Stimulated activated CD4-positive, alpha-beta T cell treated with anti-CD3 and anti-CD28 coated beads, Interleukin-1b, Interleukin-23, amount 100 ng/mL, for 4 hours (primary cell): ENCODE measurements at regions not wholly inside any gene's neighbourhood (a gene's known extent, or its start where the extent isn't known, plus 50 kb on each side); places are given as distances from the start of the nearest gene placed in this dataset.

Experiments used
- DNase-seq, 2 donors: peaks; one replicate each; pipeline ENCODE4 v3.0.0-alpha.2; 2020; ENCODE audit warnings: low read depth in 2 of 2

DNA sequence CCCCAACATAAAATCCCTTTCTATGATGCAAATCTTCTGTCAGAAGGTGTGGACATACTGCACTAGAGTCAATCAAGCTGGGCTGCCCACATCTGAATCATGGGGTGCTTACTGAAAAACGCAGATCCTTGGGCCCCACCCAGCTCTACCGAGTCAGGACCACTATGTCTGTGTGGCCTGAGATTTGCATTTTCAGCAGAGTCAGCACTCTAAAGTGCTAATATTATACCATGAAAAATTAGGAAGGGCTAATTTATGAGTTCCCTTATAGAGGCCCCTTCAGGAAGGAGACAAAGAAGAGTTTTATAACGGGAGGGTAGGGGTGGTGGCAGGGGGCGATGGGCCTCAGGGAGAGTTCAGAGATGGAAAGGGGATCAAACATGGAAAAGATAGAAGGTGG is 163.3 kb upstream of the NABP1 start:
- no peak for DNase-seq

DNA sequence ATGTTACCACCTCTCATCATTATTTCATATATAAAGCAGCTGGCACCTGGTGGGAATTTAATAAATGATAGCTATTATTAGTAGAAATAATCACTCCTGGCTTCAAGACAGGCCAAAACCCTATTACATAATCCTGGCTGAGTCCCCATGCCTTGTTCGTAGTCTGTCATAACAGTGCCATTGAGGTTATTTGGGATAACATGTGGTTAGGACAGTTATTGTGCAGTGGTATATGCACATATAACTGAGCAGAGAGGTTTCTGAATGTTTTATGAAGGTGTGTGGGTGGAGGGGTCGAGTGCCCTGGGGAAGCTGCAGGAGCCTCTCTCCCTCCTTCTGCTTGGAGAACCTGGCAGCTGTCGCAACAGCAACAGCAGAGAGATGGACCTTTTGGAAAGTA is 162.4 kb upstream of the NABP1 start:
- DNase-seq = no peak

DNA sequence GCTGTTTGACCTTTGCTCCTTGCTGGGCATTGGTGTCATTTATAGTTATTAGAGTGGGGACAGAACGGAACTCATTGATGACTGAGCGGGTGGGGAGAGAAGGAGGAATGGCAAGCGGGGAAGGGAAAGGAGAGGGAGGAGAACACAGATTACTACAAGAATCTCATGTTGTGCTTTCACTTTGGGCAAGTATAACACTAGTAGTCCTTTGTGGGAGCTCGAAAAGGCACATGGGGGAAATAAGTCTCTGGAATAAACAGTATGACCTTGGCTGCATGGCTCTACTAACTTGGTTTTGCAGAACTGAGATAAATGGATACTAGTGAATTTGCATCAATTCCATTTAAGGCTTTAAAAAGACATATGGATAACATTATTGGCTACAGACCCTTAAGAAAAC is 161.7 kb upstream of the NABP1 start:
- no peak for DNase-seq

DNA sequence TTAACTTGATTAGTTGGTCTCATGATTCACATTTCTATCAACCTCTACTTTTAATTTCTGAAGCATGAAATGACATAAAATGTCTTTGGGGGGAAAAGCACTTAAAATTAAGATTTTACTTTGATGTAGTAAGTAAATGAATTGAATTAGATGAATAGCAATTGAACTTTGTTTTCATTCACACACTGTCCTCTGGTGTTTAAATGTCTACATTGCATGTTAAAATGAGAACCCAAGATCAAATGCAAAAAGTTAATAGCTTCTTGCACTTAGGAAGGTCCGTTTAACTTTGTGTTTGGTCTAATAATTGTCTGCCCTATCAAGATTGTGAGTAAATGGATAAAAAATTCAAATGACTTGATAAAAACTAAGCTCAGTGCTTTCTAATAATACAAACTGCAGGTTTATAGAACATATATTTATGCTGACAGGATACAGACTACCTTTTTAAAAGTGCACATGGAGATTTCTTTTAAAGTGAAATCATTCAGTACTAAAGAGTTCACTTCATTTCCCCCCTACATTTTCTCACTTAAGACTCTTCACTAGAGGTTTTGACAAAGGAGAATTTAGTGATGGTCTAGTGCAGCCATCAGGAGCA is 156.2 kb upstream of the NABP1 start:
- peak in 1 of 2 donors; percentile 8 for DNase-seq

DNA sequence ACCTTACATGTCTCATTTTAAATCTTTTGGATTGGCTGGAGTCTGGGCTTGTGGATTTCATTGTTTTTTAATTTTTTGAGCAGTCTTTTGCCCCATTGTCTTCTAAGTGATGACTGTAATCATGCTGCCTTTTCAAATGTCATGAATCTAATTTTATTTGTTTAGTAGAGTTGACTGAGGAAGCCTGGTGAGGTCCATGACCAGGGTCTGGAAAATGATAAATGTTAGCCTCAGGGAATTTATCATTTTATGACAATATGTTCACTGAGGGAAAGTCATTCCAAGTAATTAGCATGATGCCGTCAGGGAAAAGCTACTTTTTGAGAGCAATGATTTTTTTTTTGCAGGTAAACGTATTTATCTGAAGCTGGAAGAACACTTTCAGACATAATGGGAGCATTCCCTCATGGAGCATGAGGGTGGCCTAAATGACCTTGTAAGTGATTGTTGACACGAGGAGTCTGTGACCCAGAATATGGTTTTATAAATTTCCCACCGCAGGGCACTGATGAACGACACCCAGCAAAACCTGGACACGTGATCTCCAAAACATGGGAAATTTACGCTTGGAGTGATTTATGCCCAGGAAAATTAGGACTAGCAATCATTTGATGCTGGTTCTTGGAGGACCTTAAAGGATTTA is 155.3 kb upstream of the NABP1 start:
- no peak for DNase-seq

DNA sequence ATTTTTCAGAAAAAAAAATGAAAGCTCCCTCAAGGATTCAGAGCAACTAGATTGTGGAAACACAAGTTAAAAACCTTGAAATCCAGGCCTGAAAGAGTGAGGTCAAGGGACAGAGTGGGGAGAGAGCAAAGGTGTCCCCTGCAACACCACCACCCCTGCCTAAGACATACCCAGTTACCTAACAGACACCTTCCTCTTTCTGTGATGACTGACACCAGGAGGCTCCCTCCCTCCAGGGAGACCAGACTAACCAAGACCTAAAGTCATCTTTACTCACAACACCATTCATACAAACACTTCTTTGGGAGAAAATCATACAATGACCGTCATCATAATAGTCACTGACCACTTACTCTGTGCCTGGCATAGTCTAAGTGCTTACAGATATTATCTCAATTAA is 151.8 kb upstream of the NABP1 start:
- DNase-seq = no peak

DNA sequence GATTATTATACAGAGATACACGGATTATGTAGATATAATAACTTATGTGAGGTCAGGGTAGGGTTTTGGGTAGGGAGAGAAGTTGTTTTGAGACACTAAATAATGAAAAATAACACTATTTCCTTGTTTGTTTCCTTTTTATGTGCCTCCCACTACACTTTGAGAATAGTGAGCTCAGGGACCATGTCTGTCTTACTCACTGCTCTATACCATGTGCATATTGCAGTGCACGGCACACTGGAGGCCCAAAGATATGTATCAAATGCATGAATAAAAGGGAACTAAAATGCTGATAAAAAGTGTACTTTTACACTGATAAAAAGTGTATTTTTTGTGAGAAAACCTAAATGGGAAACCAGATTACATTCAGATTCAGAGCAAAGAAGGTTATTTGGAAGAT is 151.4 kb upstream of the NABP1 start:
- DNase-seq = no peak

DNA sequence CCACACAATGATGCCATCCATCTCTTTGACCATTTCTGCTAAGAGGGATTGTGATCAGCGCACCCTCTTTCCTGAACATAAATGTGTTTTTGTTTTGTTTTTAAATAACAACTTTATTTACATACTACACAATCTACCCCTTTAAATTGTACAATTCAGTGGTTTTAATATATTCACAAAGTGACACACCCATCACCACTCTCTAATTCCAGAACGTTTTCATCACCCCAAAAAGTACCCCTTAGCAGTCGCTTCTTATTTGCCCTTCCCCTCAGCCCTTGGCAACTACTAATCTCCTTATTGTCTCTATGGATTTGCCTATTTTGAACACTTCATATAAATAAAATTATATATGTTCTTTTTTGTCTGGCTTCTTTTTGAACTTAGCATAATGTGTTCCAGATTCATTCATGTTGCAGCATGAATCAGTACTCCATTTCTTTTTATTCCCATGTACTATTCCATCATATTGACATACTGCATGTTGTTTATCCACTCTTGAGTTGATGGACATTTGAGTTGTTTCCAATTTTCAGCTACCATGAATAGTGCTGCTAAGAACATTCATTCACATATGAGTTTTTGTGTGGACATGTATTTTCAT is 150.9 kb upstream of the NABP1 start:
- no peak for DNase-seq

DNA sequence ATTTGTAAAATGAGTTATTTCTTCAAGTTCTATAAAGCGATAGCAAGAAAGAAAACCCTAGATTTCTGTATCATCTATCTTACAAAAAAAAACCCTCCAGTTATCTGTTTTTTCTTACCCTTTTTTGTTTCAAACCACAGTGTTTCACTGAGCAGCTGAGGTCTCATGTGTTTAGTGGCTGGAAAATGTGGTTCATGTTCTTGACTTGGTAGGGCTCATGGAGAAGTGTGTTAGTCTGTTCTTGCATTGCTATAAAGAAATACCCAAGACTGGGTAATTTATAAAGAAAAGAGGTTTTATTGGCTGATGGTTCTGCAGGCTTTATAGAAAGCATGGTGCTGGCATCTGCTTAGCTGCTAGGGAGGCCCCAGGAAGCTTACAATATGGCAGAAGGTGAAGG is 147.3 kb upstream of the NABP1 start:
- no peak for DNase-seq

DNA sequence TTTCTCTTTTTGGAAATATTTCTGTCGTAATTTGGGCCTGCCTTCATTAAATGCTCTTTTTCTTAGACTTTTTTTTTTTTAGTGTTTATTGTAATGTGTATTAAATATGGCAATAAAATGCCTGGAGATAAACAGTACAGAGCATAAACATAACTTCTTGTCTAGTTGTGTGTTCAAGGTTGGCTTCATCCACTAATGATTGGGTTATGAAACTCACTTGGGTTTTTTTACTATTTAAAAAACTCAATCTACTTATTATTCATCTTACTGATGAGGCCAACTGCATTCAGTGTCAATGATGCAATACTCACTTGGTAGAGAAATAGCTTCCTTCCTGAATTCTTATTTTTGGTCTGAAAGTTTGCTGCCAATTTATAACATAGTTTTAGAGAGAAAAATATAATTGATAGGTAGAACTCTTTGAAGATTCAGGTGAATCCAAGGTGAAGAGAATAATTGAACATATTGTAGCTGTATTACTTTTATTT is 144.2 kb upstream of the NABP1 start:
- DNase-seq = no peak

DNA sequence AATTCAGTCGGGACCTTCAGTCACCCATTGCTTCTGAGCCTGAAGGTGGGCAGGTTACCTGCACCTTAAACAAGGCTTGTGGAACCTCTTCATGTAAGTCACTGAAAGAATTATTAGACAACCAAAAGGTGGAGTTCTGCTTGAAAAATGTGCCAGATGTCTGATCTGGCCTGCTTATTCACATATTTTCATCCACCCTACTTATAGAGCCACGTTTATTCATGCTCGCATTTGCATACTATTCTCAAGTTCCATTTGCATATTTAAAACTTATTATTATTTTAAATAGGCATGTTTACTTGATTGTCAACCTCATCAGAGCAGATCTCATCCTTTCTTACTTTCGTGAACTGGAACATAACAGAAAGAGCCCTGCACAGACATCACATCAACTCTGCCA is 140.0 kb upstream of the NABP1 start:
- DNase-seq = no peak

DNA sequence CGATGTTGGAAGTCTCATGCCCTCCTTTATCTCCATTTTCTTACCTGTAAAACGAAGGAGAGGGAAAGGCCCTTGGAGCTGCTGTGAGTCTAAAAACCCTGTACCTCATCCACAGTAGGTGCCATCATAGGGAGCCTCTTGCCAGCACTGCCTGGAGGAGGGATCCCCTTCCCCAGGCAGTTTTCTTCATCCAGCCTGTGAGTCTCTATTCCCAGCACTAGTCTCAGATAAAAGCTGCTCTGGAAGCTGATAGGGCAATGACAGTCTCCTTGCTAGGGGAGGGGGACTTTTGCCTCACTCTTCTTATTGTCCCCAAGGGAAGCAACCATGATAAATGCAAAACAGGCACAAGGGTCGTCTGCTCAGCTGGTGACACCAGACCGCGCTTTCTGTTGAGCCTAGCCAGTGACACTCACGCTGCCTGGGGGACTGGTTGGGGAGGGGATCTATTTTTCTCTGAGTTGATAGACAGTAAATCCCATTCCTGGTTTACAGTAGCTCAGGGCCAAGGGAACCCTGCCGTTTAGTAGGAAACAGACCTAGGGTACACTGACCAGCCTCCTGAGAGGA is 139.5 kb upstream of the NABP1 start:
- DNase-seq = no peak

DNA sequence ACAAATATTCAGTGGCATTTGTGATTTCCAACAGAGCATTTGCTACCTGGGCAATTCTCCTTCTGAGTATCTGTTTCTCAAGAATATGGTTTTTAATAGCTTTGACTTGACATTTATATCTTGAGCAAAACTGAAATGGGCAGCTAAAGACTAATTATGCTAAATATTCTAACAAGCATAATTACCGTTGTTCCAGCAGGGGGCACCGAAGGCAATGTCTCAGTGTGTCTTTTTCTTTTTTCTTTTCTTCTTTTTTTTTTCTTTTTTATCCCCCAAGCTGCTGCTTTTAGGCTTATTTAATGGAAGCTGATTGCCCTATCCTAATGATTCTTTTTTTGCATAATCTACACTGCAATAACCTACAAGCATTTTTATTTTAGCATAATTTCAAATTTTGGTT is 138.9 kb upstream of the NABP1 start:
- no peak for DNase-seq

DNA sequence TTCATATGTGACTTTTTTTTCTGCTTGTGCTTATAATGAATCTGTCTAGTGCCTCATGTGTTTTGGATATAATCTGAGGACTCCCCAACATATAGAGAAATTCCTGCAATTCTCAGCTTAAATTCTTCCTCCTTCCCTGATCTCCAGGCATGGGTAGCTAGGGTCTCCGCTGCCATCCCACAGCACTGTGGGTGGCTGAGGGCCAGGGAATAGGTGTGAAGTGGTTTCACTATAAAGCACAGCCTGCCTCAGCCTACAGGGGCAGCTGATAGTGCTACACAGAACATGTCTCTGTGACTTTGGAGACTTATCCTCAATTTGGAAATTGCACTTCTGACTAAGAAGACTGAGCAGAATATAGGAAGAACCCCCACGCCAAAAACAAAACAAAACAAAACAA is 137.3 kb upstream of the NABP1 start:
- no peak for DNase-seq

DNA sequence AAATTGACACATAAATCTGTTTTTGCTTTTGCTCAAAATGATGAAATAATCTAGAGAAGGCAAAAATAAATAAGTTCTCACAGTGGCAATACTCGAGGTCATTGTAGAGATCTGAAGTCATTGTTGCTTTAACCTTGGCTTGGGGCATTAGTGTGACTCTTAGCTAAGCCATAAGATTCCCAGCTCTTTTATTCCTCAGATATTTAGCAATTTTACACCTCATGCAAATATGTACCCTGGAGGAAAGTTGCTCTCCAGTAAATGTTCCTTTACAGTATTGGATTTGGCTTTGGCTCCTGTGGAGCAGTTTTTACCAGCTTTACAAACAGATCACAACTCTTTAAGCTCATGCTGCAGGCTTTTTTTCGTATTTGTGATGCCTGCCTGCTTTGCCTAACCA is 134.2 kb upstream of the NABP1 start:
- DNase-seq = no peak

DNA sequence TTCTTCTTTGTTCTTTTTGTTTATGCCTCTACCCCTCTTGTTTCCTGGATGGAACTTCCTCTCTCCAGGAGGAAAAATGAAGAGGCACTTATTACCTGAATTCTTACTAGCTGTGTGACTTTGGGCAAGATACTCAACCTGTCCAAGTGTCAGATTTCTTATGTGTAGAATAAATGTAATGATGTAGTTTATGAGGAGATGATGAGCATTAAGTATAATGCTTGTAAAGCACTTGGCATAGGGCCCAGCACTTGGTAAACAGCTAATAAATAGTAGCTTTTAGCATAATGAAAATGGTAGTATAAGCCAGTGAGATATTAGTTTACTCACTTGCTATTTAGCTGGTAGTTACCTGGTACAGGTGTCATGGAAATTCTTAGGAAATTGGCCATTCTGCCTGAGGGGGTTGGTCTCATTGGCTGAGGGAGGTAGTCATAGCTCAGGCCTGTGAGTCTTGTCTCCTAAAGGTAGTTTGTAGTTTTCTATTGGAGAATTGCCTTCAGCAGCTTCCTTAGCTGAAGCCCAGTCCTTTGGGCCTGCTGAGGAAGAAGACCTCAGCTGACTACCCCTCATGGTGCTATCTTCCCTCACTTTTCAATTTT is 133.4 kb upstream of the NABP1 start:
- no peak for DNase-seq

DNA sequence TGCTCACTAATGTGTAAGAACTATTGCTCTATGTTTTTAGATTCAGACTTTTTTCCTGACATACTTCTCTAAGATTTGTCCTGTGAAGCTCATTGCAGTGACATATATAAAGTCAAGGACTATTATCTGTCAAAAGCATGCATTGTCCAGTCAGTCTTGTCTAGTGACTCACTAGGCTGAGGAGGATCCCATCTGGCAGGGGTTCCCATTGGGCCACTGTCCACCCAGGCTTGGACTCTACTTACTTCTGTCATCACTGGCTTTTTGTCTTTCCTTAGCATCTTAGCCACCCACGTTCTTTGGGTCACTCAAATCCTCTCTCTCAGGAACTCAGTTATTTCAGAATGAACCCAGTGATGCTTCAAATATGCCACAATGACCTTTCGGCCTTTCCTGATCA is 132.6 kb upstream of the NABP1 start:
- DNase-seq = no peak

DNA sequence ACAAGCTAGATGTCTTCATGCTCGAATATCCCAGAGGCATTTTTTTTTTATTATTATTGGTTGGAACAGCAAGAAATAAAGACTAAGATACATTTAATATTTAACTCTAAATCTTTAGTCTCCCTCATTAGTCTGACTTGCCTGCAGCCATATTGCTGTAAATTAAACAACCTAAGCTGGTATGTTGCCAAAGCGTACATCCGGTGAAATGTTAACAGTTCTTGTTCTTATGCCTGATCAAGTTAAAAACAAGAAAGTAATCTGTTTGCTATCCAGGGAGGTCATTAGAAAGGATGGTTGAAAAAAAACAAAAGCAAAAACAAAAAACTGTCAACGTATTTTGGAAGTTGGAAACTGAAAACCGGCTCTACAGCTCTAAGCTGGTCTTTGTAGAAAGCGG is 125.9 kb upstream of the NABP1 start:
- DNase-seq = no peak

DNA sequence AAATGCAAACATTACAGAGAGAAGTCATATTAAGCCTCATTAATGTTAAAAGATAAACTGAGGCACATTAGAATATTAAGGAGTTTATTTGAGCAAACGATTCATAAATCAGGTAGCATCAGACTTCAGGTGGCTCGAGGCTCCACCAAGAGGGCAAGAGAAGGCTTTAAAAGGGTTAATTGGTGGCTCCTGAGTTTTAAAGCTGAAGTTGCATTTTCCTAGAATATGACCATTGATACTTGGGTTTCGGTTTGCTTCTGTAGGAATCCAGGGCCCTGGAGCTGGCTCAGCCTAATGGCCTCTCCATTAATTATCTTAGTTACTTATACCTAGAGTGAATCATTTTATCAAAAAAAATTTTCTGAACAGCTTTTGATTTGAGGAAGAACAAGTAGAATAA is 123.7 kb upstream of the NABP1 start:
- no peak for DNase-seq

DNA sequence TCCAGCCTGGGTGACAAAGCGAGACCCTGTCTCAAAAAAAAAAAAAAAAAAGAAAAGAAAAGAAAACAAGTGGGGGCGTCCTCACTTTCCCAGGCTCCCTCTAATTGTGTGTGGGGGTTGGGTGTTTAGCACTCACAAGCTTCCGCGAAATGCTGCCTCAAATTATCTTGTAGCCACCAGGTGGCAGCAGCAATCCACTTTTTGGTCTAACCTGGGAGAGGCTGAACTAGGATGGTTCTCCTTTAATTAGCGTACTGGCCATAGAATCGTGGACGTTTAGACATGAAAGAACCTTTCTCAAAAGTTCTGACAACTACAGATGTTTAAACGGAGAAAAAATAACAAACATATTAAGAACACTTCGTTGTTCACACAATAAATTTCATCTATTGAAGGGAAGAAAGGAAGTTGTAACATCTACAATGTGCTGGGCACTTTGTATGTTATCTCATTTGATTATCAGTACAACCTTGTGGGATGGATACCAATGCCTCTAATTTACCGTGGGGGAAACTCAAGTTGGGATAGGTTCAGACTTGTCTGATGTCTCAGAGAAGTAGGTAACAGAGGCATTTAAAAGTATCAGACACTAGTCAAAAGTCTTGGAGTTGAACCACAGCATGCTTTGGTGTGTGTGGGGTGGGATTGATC is 122.7 kb upstream of the NABP1 start:
- peak; percentile 72 to 79 for DNase-seq

DNA sequence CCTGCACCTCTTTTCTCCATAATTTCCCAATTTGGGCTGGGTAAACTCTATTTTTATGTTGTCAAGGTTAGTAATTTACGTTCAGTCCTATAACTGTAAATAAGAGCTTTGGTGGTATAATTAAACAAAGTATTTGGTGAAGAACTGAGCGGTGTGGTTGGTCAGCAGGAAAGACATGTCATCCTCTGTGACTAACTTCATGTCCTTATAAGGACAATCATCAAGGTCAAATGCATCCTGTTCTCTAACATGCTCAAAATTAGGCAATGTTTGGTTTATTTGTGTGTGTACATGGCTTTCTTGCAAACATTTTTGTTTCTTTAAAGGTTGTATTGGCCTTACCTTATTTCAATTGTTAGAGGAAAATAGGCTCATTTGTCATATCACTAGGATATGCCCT is 121.5 kb upstream of the NABP1 start:
- DNase-seq = no peak

DNA sequence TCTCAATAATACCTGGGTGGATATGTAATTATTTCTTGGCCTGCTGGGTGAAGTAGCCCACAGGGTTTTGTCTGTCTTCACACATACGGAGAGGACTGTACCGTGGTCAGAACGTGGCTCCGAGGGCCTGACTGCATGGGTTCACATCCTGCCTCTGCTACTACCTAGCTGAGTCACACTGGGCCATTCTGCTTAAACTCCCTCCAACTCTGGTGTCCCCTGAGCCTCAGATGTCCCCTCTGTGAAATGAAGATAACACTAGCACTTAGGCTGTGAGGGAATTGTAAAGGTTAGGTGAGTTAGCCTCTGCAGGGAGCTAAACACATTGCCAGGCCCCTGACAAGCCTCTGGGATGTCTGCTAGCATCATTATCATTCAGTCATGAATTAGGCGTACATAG is 120.1 kb upstream of the NABP1 start:
- no peak for DNase-seq
